ENCODE measurements at regions not wholly inside any gene's neighbourhood (a gene's known extent, or its start where the extent isn't known, plus 50 kb on each side); places are given as distances from the start of the nearest gene placed in this dataset.

GRCh38 chr2:220000586-220000985, 373.2 kb downstream of the SLC4A3 start:
- Histone ChIP-seq H3K9ac (ENCODE audit: insufficient read depth in 1 of 2, low read depth in 2 of 2, low read length in 2 of 2) (no peak overlapping the region), H3K4me3 (no peak overlapping the region), H4K20me1 (replicated peaks; ENCODE audit: control insufficient read depth, insufficient read depth, low read length) (no peaks in the 10 kb centered on the region), H3K4me2 (ENCODE audit: insufficient read depth, low read length) (no peak overlapping the region), H3K9me3 (replicated peaks; ENCODE audit: control insufficient read depth, insufficient read depth, low read depth, low read length) (no peaks in the 10 kb centered on the region), H3K27ac (ENCODE audit: extremely low read depth, low read depth, low read length) (no peak overlapping the region), H3K79me2 (ENCODE audit: control insufficient read depth, insufficient read depth, low read length) (no peaks in the 10 kb centered on the region), H3K4me1 (replicated peaks in 1 of 2; ENCODE audit: control insufficient read depth in 2 of 2, insufficient read depth in 2 of 2, low read length in 2 of 2) (no peaks in the 10 kb centered on the region), H2AFZ (ENCODE audit: low read depth, low read length) (no peak overlapping the region), H3K36me3 (ENCODE audit: control insufficient read depth, insufficient read depth, low read length) (no peaks in the 10 kb centered on the region), H3K9me1 (ENCODE audit: control insufficient read depth, insufficient read depth, low read length) (no peaks in the 10 kb centered on the region), H3K27me3 (ENCODE audit: control insufficient read depth in 2 of 2, insufficient read depth in 2 of 2, low read length in 2 of 2) (no peaks in the 10 kb centered on the region)
- FAIRE-seq (no peak), ATAC-seq (no peak), DNase-seq (ENCODE audit: extremely low read depth in 1 of 4, low spot score in 3 of 4) (no peak)
- ChIA-PET POLR2A (no interaction called here), CTCF (ENCODE audit: low intra/inter-chr PET ratio) (no interaction called here)
- WGBS (ENCODE audit: insufficient coverage, low coverage, missing lambda C conversion rate) = 0% methylated on average over 4 of the region's 4 CpGs
- in situ Hi-C loops (cut with MboI) = no loop called here
- no TSS peak for BruUV-seq (replicated peaks)
- intact Hi-C loops (cut with micrococcal nuclease) = no loop called here
- TF ChIP-seq SP1 (CRISPR knock-in tag; IDR thresholded peaks at IDR 0.05) (no peak), ZBTB7A (IDR thresholded peaks at IDR 0.05; ENCODE audit: borderline replicate concordance, control insufficient read depth, low read depth, low read length) (no peak), POLR2AphosphoS2 (IDR thresholded peaks at IDR 0.05; ENCODE audit: low read length) (no peak), TAF15 (IDR thresholded peaks at IDR 0.05; ENCODE audit: low read depth, low read length) (no peak), SMAD1 (IDR thresholded peaks at IDR 0.05; ENCODE audit: low read depth, low read length, partially characterized antibody) (no peak), CBX5 (IDR thresholded peaks at IDR 0.05; ENCODE audit: borderline replicate concordance, low read depth) (no peak), TAF1 (IDR thresholded peaks at IDR 0.05; ENCODE audit: control insufficient read depth, extremely low read depth, insufficient read depth, low read length, severe bottlenecking) (no peak), TBP (optimal IDR thresholded peaks at IDR 0.05; ENCODE audit: low read depth, low read length) (no peak), SIX5 (IDR thresholded peaks at IDR 0.05; ENCODE audit: borderline replicate concordance in 1 of 2, insufficient read depth in 1 of 2, low read depth in 1 of 2, low read length in 2 of 2) (no peak), HEY1 (CRISPR knock-in tag; IDR thresholded peaks at IDR 0.05; ENCODE audit: borderline replicate concordance) (no peak), EZH2 (IDR thresholded peaks at IDR 0.05; ENCODE audit: borderline replicate concordance, low read depth, low read length) (no peak), CCNT2 (IDR thresholded peaks at IDR 0.05; ENCODE audit: borderline replicate concordance, extremely low read depth, insufficient read length, low read depth, low read length) (no peak), LARP7 (IDR thresholded peaks at IDR 0.05) (no peak), PHF21A (IDR thresholded peaks at IDR 0.05; ENCODE audit: borderline replicate concordance, low read depth) (no peak), NR2F6 (CRISPR knock-in tag; IDR thresholded peaks at IDR 0.05) (no peak), ZNF316 (IDR thresholded peaks at IDR 0.05) (no peak), FOXK1 (CRISPR knock-in tag; IDR thresholded peaks at IDR 0.05; ENCODE audit: borderline replicate concordance) (no peak), ZBTB17 (CRISPR knock-in tag; IDR thresholded peaks at IDR 0.05) (no peak)
- TF ChIP-seq, protein P1, sequence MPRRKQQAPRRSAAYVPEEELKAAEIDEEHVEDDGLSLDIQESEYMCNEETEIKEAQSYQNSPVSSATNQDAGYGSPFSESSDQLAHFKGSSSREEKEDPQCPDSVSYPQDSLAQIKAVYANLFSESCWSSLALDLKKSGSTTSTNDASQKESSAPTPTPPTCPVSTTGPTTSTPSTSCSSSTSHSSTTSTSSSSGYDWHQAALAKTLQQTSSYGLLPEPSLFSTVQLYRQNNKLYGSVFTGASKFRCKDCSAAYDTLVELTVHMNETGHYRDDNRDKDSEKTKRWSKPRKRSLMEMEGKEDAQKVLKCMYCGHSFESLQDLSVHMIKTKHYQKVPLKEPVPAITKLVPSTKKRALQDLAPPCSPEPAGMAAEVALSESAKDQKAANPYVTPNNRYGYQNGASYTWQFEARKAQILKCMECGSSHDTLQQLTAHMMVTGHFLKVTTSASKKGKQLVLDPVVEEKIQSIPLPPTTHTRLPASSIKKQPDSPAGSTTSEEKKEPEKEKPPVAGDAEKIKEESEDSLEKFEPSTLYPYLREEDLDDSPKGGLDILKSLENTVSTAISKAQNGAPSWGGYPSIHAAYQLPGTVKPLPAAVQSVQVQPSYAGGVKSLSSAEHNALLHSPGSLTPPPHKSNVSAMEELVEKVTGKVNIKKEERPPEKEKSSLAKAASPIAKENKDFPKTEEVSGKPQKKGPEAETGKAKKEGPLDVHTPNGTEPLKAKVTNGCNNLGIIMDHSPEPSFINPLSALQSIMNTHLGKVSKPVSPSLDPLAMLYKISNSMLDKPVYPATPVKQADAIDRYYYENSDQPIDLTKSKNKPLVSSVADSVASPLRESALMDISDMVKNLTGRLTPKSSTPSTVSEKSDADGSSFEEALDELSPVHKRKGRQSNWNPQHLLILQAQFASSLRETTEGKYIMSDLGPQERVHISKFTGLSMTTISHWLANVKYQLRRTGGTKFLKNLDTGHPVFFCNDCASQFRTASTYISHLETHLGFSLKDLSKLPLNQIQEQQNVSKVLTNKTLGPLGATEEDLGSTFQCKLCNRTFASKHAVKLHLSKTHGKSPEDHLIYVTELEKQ (CRISPR knock-in tag; IDR thresholded peaks at IDR 0.05) = no peak

All from K562 (cell line).